Caco-2 (cell line): ENCODE measurements at regions not wholly inside any gene's neighbourhood (a gene's known extent, or its start where the extent isn't known, plus 50 kb on each side); places are given as distances from the start of the nearest gene placed in this dataset.
"Not testable (repeated sequence)": the region's sequence is repeated elsewhere in the genome, so short reads cannot be mapped to it uniquely, and the experiment has no call there.

Source experiments
- BruUV-seq: library from RNA; stranded (reverse); fragments of 400-500 nt; replicated peaks from 2 replicates; lab custom pipeline; 2021; lab: Mats Ljungman, UMichigan
- CTCF ChIA-PET: fragments of 300-600 bp; sonication (Branson Sonifier 250); formaldehyde crosslinking; loops from one replicate; lab custom pipeline; 2022; ENCODE audit warnings: antibody characterized with exemption; lab: Charles Lee
- POLR2A ChIA-PET: fragments of 300-600 bp; sonication (Branson Sonifier 250); formaldehyde crosslinking; loops from one replicate; lab custom pipeline; 2022; ENCODE audit warnings: antibody characterized with exemption; lab: Charles Lee
- DNase-seq, 2 experiments: peaks; one replicate each; pipeline versions ENCODE4 v3.0.0 to v3.0.0-alpha.2; 2020 to 2022
- H3K27me3 ChIP-seq: replicated peaks from 2 replicates; pipeline ENCODE4 v1.6.0; 2011; ENCODE audit warnings: low read length; ENCODE audit not compliant: control insufficient read depth, insufficient read depth
- H3K36me3 ChIP-seq: 2 replicates; pipeline ENCODE4 v1.5.1; 2011; ENCODE audit warnings: low read length; ENCODE audit not compliant: control insufficient read depth, insufficient read depth
- H3K4me1 ChIP-seq: fragments of 250-450 bp; sonication (Bioruptor Pico); 2 replicates; pipeline ENCODE4 v1.5.1; 2020; ENCODE audit warnings: mild to moderate bottlenecking
- H3K4me3 ChIP-seq: 2 replicates; pipeline ENCODE4 v1.5.1; 2011; ENCODE audit warnings: low read depth, mild to moderate bottlenecking, control low read depth, low read length
- H3K9me3 ChIP-seq: fragments of 250-450 bp; sonication (Bioruptor Pico); 2 replicates; pipeline ENCODE4 v1.5.1; 2020; ENCODE audit warnings: mild to moderate bottlenecking, moderate library complexity
- H3K27ac Mint-ChIP-seq: one replicate; pipeline ENCODE4 v1.8.0; 2022; ENCODE audit warnings: mixed read lengths; ENCODE audit not compliant: unreplicated experiment
- H3K27me3 Mint-ChIP-seq: one replicate; pipeline ENCODE4 v1.8.0; 2022; ENCODE audit warnings: mixed read lengths; ENCODE audit not compliant: insufficient read depth, unreplicated experiment
- H3K36me3 Mint-ChIP-seq: one replicate; pipeline ENCODE4 v1.8.0; 2022; ENCODE audit warnings: mild to moderate bottlenecking, mixed read lengths; ENCODE audit not compliant: insufficient read depth, unreplicated experiment
- H3K4me1 Mint-ChIP-seq: one replicate; pipeline ENCODE4 v1.8.0; 2022; ENCODE audit warnings: low read depth, mixed read lengths; ENCODE audit not compliant: unreplicated experiment
- H3K4me3 Mint-ChIP-seq: one replicate; pipeline ENCODE4 v1.8.0; 2022; ENCODE audit warnings: mild to moderate bottlenecking, moderate library complexity, mixed read lengths; ENCODE audit not compliant: unreplicated experiment
- H3K9me3 Mint-ChIP-seq: one replicate; pipeline ENCODE4 v1.8.0; 2022; ENCODE audit warnings: mixed read lengths; ENCODE audit not compliant: unreplicated experiment
- intact Hi-C: fragments of 100-400 bp; cut with micrococcal nuclease; formaldehyde crosslinking; loops from one replicate; pipeline ENCODE4 v1.10.0; 2022; ENCODE audit not compliant: unreplicated experiment

GRCh38 chr2:111346018-111346930 lies 225.6 kb downstream of the BCL2L11 start:
- CTCF ChIA-PET, H3K9me3 Mint-ChIP-seq, H3K27me3 Mint-ChIP-seq, BruUV-seq, intact Hi-C loops, H3K4me1 ChIP-seq, POLR2A ChIA-PET, H3K4me3 ChIP-seq, H3K36me3 Mint-ChIP-seq, H3K4me1 Mint-ChIP-seq, H3K27ac Mint-ChIP-seq, H3K9me3 ChIP-seq, H3K36me3 ChIP-seq, H3K27me3 ChIP-seq, DNase-seq, H3K4me3 Mint-ChIP-seq: not testable (repeated sequence)

- H3K27ac Mint-ChIP-seq, H3K36me3 Mint-ChIP-seq, H3K9me3 ChIP-seq, BruUV-seq, POLR2A ChIA-PET, H3K4me3 Mint-ChIP-seq, H3K4me1 ChIP-seq, H3K27me3 Mint-ChIP-seq, CTCF ChIA-PET, H3K9me3 Mint-ChIP-seq, DNase-seq, H3K4me1 Mint-ChIP-seq, intact Hi-C loops, H3K4me3 ChIP-seq, H3K27me3 ChIP-seq, H3K36me3 ChIP-seq: not testable (repeated sequence)
Measured at GRCh38 chr2:111347695-111348094, 227.0 kb downstream of the BCL2L11 start.

GRCh38 chr2:111348316-111348715 lies 227.6 kb downstream of the BCL2L11 start:
- intact Hi-C loops, H3K36me3 Mint-ChIP-seq, H3K9me3 ChIP-seq, H3K4me3 Mint-ChIP-seq, BruUV-seq, DNase-seq, H3K4me1 Mint-ChIP-seq, CTCF ChIA-PET, H3K27me3 Mint-ChIP-seq, H3K4me1 ChIP-seq, H3K27ac Mint-ChIP-seq, H3K27me3 ChIP-seq, POLR2A ChIA-PET, H3K4me3 ChIP-seq, H3K36me3 ChIP-seq, H3K9me3 Mint-ChIP-seq: not testable (repeated sequence)

GRCh38 chr2:111355022-111355817 lies 234.5 kb downstream of the BCL2L11 start:
- H3K27ac Mint-ChIP-seq, H3K36me3 Mint-ChIP-seq, H3K4me1 Mint-ChIP-seq, H3K27me3 Mint-ChIP-seq, H3K4me3 ChIP-seq, CTCF ChIA-PET, H3K27me3 ChIP-seq, H3K36me3 ChIP-seq, BruUV-seq, POLR2A ChIA-PET, H3K9me3 Mint-ChIP-seq, intact Hi-C loops, H3K9me3 ChIP-seq, H3K4me1 ChIP-seq, H3K4me3 Mint-ChIP-seq, DNase-seq: not testable (repeated sequence)

GRCh38 chr2:111355823-111356511 lies 235.3 kb downstream of the BCL2L11 start:
- intact Hi-C loops, H3K4me1 Mint-ChIP-seq, POLR2A ChIA-PET: not testable (repeated sequence)

GRCh38 chr2:111356512-111357031 lies 235.9 kb downstream of the BCL2L11 start:
- DNase-seq, H3K27me3 ChIP-seq, intact Hi-C loops, POLR2A ChIA-PET, H3K4me1 ChIP-seq, H3K4me1 Mint-ChIP-seq, H3K27ac Mint-ChIP-seq, H3K4me3 Mint-ChIP-seq, H3K9me3 Mint-ChIP-seq, H3K4me3 ChIP-seq, BruUV-seq, CTCF ChIA-PET, H3K9me3 ChIP-seq, H3K36me3 Mint-ChIP-seq, H3K27me3 Mint-ChIP-seq, H3K36me3 ChIP-seq: not testable (repeated sequence)

More at GRCh38 chr2:111355823-111356511, 235.3 kb downstream of the BCL2L11 start:
- H3K4me1 ChIP-seq, H3K36me3 ChIP-seq, H3K9me3 Mint-ChIP-seq, DNase-seq, H3K27ac Mint-ChIP-seq, H3K27me3 ChIP-seq, H3K27me3 Mint-ChIP-seq, H3K36me3 Mint-ChIP-seq, H3K9me3 ChIP-seq, H3K4me3 ChIP-seq, CTCF ChIA-PET, H3K4me3 Mint-ChIP-seq, BruUV-seq: not testable (repeated sequence)
